ENCODE measurements at regions not wholly inside any gene's neighbourhood (a gene's known extent, or its start where the extent isn't known, plus 50 kb on each side); places are given as distances from the start of the nearest gene placed in this dataset.

- DNase-seq = no peak
Measured at GRCh38 chr20:41939659-41940058, 321.5 kb upstream of the CHD6 start.

GRCh38 chr20:41938353-41938752, 320.2 kb upstream of the CHD6 start:
- DNase-seq = no peak

- DNase-seq = no peak
Measured at GRCh38 chr20:41935259-41935791, 317.1 kb upstream of the CHD6 start.

DNA sequence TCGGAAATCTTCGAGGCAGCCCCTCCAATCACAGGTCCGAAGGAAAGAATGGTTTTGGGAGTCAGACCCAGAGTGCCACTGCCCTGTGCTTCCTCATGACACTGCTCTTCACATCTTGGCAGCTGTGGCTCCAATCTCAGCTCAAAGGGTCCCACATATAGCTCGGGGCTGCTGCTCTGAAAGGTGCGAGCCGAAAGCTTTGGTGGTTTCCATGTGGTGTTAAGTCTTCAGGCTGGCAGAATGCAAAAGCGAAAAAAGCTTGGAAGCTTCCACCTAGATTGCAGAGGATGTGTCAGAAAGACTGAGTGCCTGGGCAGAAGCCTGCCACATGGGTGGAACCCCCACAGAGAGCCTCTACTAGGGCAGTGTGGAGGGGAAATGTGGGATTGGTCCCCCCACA, 314.3 kb upstream of the CHD6 start:
- DNase-seq = no peak

DNA sequence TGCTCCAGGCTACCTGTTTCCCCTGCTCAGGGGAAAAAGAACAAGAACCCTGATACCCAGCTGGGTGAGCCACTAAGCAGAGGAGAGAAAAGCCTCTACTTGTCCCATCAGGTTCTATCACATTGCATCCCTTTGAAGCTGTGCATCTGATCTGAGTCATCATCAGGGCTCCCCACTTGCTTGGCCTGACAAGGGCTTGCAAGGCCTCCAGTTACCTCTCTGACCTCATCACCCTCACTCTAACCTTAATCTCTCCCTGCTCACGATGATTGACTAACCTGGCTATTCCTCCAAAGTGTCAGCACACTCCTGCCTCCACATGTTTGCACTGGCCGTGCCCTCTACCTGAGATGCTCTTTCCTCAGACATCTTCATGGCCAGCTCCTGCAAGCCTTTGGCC, 309.5 kb upstream of the CHD6 start:
- no peak for DNase-seq

- peak; percentile 87 for DNase-seq
Measured at GRCh38 chr20:41927189-41927588, 309.0 kb upstream of the CHD6 start.

DNA sequence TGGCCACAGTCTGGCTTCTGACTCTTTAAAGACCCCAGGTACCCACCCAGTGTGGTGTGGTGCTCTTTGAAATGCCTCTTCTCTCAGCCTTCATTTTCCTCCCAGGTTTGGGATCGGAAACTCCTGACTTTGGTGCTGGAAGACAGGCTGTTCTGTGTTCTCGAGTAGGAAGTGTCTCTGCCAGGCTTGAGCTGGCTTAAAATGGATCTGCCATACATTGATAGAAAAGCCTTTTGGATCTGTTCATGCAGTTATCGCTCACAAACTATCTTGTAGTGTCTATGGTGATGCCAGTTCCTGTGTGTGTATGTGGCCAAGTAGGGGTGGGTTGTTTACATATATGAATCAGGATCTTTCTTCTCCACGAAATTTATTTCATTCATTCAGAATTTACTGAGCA, 307.3 kb upstream of the CHD6 start:
- no peak for DNase-seq

- no peak for DNase-seq
Measured at GRCh38 chr20:41923624-41924023, 305.4 kb upstream of the CHD6 start.

DNA sequence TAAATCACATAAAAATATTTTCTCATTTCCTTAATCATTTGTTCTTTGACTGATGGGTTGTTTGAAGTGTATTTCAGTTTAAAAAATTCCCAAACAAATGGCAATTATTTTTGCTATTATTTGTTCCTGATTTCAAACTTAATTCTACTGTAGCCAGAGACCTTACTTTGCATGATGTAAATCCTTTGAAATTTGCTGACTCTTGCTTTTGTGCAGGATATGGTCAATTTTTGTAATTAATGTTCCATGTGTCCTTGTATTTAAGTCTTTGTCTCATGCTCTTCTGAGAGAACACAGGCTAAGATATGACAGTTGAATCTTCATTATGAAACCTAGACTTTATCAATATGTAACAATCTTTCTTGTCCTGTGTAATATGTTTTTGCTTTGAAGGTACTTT, 295.0 kb upstream of the CHD6 start:
- DNase-seq = no peak

GRCh38 chr20:41910558-41910957, 292.4 kb upstream of the CHD6 start:
- no peak for DNase-seq

DNA sequence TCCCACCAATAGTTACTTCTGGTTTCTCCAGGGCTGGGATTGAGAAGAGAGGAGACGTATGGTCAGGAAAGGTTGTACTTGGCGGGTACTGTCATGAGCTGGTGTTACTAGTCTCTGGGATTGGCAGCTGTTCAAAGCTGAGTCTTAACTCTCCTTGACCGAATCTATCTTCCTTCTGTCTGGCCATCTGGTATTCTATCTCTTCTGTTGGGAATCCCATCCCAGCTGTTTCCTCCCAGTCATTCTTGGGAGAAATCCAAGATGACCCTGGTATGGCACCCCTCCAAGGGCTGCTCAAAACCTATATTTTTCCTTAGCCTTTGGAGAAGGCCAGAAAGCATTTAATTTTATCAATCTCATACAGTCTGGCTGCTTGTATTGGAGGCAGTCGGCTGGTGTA, 287.0 kb upstream of the CHD6 start:
- DNase-seq = peak; percentile 82

GRCh38 chr20:41903586-41903985, 285.4 kb upstream of the CHD6 start:
- DNase-seq = peak; percentile 57

GRCh38 chr20:41902346-41902745, 284.2 kb upstream of the CHD6 start:
- DNase-seq = peak; percentile 64

DNA sequence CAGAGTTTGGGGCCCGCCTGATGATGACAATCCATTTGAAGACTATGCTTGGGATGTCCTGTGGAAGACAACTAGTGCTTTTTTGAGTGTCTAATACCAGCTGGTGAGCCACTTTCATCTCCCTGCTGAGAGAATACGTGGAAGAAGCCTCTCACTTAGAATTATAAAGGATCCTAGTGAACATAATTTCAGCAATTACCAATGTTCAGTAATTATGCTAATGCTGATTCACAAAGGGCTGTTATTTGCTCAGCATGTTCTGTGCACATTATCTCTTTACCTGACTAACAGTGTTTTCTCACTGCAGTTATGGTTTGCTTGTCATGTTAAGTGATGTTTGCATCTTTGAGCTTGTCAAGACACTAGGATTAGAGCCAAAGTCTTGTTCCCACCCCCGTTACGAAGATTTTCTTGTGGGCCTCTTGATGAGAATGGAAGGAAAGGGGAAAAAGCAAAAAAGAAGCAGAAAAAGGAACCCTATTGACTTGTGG, 282.1 kb upstream of the CHD6 start:
- DNase-seq = no peak

GRCh38 chr20:41897708-41898107, 279.5 kb upstream of the CHD6 start:
- no peak for DNase-seq

DNA sequence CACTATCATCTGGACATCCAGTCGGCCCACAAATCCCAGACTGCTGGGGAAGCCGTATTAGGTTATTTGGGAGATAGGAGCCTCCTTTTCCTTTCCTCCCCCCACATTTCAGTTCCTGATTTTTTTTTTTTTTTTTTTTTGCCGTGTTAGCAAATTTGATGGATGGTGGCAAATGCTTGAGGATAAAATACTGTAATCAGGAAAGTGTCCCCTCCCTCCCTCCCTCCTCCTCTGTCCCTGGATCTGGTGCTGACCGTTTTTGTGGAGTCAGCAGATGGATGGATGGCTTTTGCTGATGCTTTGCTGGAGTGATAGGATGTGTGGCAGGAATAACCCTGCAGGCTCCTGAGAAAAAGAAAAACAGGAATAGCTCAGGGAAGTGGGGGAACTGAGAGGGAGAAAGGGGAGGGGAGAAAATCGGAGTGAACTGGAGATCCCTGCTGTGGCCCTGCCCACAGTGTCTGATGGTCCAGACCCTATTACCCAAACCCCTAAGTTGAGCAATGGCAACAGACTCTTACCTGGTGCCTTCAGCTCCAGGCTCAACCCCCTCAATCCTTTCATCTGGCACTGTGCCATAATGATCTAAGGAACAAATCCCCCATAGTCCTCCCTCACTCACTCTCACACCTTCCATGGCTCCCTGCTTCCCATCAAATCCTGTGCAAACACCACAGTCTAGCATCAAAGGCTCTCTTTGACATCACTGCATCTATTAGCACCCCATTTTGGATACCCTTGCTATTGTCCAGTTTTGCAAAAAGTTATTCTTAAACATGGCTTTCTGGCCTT, 277.3 kb upstream of the CHD6 start:
- peak; percentile 79 for DNase-seq

- no peak for DNase-seq
Measured at GRCh38 chr20:41894255-41894963, 276.2 kb upstream of the CHD6 start.

GRCh38 chr20:41892031-41892430, 273.9 kb upstream of the CHD6 start:
- DNase-seq = no peak

DNA sequence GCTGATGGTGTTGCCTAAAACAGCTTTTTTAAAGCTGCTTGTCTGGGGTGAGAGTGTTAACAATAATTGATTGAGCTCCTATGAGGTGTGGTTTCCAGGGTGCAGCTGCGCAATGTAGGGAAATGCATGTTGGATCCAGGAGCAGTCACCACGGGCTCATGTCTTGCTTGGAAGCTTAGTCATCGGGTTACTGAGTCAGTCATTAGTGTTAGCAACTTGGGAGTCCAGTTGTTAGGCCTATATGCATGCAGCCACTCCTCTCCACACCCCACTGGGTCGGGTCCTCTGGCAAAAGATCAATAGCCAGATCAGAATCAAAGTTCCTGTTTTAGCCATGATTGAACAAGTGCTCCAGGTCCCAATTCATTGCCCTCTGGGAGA, 271.7 kb upstream of the CHD6 start:
- no peak for DNase-seq

DNA sequence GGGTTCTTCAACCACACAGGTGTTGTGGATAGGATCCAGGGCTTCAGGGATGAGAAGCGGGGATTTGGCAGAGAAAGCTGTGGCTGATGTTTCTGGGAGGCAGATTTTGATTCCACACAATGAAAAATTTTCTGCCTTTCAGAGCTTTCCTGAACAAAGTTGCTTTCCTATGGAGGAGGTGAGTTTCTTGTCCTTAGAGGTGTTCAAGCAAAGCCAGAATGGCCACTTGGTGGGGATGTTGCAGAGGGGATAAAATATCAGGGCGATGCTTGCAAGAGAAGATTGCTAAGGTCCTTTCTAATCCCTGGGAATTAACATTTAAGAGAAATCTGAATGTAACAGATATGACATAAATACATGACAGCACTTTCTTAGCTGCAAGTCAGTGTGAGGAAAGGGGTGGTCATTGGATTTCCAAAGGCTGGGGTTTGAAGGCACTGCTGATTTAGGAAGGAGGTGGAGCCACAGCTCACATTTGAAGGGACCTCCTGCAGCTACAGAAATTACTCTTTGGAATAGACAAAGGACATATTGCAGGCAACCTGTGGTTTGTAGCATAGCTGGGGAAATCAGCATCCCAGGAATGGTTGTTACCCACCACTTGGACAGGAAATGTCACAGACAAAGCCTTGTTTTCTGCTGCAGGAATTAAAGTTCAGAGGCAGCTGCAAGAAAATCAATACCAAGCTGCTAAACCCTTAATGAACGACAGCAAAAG, 271.1 kb upstream of the CHD6 start:
- peak; percentile 46 for DNase-seq

GRCh38 chr20:41888434-41888833, 270.3 kb upstream of the CHD6 start:
- no peak for DNase-seq

GRCh38 chr20:41887500-41887899, 269.3 kb upstream of the CHD6 start:
- no peak for DNase-seq

DNA sequence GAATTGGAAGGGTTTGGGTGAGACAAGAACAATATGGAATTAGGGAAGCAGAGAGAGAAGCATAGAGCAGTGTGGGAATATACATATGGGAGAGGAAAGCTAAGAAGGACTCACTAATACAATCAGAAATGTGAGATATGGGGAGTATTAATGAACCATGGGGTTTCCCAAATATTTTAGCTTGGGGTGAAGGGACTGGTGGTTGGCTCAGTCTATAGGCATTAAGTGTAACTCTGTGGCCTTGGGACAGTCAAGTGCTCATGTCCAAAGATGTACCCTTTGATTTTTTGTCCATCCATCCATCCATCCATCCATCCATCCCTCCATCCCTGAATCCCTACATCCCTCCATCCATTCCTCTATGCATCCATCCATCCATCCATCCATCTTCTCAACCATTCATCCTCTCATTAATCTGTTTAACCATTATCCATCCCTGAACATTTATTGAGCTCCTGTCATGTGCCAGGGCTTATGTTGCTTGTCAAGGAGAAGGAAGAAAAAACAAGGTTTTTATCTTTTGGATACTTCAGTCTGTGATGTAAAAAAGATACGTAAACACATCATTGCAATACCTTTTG, 263.4 kb upstream of the CHD6 start:
- DNase-seq = no peak

All from tongue (tissue), 1 donor.